Raji (cell line): ENCODE measurements at regions not wholly inside any gene's neighbourhood (a gene's known extent, or its start where the extent isn't known, plus 50 kb on each side); places are given as distances from the start of the nearest gene placed in this dataset.

ENCODE experiments used
- POLR2A ChIP-seq: IDR thresholded peaks from 2 replicates; pipeline ENCODE4 v1.6.1; 2011; ENCODE audit warnings: low read depth, low read length, control low read depth; ENCODE audit not compliant: insufficient read depth

GRCh38 chr1:220974431-220974830, 95.2 kb downstream of the HLX start:
- no peak for TF ChIP-seq POLR2A

- no peak for TF ChIP-seq POLR2A
Observed at GRCh38 chr1:220976390-220976789, 97.1 kb downstream of the HLX start.

DNA sequence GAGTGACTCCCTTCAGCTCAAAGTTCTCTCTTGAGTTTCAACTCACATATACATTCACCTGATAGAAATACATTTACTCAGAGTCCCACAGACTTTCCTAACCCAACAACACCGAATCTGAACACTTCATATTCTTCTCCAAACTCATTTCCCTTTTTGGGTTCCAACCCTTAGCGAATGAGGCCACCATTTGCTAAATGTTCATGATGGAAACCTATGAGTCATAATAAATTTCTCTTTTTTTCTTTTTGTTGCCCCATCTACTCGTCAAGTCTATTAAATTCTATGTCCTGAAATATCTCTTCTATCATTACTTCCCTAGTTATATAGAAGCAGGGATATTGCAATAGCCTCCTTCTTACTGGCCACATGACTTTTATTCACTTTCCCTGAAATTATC, 100.1 kb downstream of the HLX start:
- TF ChIP-seq POLR2A = no peak

- no peak for TF ChIP-seq POLR2A
Observed at GRCh38 chr1:220982686-220983085, 103.4 kb downstream of the HLX start.

DNA sequence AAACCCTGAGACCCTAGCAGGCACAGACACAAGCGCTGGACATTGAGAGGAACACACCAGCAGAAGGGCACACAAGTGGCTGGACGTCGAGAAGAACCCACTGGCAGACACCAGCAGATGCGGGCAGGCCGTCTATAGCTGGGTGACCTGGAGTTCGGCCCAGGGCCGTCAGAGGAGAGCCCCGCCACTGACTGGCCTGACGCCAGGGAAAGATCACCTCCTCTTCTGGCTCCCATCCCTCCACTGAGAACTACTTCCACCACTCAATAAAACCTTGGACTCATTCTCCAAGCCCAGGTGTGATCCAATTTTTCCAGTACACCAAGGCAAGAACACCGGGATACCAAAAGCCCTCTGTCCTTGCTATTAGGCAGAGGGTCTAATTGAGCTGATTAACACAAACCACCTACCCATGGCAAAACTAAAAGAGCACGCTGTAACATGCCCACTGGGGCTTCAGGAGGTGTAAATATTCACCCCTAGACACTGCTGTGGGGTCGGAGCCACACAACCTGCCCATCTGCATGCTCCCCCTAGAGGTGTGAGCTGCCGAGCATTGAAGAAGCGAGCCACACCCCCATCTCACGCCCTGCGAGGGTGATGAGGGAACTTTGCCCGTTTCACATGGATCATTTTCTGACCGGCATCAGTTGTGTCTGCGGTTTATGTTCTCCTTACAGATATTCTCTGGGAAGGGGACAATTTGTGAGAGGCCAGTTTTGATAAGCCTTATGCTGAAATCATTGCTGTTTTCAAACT, 104.8 kb downstream of the HLX start:
- TF ChIP-seq POLR2A = no peak

DNA sequence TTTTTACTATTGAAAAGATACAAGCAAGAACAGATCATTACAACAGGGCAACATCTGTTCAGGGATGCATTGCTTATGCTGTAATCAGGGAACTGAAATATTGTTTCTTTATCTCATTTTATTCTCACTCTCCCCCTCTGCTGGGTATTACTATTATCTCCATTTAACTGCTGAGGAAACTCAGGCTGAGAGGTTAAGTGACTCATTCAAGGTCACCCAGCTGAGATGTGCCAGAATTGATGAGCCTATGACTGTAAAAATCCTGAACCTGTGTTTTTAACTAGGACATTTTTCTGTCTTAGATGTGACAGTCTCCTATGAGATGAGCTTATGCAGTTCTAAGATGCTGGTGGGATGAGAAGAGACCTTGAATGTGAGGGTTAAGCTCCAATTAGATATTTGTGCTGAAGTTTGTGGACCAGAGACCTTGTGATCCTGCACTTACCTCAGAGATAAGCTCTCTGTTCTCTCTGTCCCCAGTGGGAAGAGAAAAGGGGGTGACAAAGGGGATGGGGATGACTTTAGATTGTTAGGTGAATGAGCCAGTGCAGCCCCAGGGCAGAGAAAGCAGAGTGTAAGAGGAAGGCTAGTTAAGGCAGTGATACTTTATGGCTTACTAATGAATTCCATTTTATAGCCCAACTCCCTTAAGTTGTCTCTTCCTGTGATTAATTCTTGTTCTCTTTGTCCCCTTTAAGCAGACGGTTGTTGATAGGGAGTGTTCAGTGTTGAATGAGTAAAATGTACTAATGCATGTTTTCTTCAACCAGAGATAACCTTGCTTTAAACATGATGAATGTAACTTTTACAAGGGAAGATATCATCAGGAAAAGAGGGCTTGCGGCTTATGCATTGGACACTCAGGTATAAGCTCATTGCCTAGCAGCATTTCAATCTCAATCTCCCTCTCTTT, 111.4 kb downstream of the HLX start:
- no peak for TF ChIP-seq POLR2A

GRCh38 chr1:220991506-220991905, 112.3 kb downstream of the HLX start:
- TF ChIP-seq POLR2A = no peak

DNA sequence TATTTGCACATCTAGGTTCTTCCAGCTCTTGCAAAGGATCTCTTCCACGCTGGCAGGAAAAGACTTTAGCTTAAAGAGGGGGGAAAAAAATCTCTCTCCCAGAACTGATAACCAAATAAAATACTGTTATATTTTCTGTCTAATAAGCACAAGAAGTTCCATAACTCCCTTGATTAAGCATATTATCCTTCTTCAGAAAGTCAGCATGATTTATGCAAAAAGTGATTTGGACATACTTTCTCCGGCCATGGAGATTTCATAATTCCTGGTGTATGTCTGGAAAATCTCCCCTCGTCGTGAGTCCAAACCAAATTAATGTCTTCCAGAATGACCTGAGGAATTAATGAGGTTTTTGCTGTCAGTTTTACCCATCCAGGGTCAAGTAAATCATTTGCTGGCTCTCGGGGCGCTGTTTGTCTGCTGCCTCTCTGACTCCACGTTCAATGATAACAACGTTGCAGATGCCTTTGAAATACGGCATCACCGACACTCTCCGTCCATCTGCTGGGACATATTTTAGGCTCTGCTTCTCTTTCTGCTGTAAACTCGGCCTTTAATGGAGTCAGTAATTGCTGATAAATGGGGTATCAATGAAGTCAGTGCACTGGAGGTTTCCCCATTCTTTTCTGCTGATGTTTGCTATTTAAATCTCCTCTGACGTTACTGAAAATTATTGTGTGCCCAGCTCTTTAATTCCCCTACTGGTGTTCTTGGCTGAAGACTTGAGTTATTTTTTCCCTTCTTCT, 112.9 kb downstream of the HLX start:
- no peak for TF ChIP-seq POLR2A

GRCh38 chr1:220992705-220993052, 113.4 kb downstream of the HLX start:
- no peak for TF ChIP-seq POLR2A

DNA sequence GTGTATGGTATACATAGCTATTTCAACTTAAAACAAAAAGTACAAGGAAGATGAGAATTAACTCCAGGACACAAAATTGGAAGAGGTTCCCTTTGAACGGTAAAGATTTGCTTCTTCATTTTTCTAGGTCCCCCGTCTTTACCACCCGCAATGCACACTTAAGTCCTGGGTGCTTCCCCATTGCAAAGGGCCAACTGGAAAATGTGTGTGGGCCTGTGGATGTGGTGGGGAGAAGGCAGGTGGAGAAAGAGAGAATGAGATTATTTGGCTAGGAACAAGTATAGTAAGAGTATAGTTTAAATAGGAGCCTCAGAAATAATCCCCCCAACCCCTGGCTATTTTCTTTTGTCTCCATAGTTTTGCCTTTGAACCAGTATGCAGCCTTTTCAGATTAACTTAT, 115.4 kb downstream of the HLX start:
- no peak for TF ChIP-seq POLR2A

DNA sequence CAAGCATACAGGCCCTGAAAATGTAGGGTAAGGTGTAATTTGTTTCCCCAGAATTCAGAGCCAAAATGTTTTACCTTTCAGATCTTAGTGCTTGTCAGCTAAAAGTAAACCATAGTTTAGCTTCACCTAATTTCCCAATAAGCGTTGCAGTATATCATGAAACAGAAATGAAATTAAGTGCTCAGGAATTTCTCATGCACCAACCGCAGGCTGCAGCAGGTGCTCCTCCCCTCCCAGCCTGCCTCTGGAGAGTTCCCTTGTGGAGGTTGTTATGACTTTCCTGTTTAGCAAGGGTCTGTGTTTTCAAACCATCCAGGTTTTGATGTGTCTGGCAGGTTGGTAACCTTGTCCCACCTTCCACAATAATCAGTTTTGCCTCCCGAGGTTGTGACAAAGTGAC, 118.5 kb downstream of the HLX start:
- no peak for TF ChIP-seq POLR2A

DNA sequence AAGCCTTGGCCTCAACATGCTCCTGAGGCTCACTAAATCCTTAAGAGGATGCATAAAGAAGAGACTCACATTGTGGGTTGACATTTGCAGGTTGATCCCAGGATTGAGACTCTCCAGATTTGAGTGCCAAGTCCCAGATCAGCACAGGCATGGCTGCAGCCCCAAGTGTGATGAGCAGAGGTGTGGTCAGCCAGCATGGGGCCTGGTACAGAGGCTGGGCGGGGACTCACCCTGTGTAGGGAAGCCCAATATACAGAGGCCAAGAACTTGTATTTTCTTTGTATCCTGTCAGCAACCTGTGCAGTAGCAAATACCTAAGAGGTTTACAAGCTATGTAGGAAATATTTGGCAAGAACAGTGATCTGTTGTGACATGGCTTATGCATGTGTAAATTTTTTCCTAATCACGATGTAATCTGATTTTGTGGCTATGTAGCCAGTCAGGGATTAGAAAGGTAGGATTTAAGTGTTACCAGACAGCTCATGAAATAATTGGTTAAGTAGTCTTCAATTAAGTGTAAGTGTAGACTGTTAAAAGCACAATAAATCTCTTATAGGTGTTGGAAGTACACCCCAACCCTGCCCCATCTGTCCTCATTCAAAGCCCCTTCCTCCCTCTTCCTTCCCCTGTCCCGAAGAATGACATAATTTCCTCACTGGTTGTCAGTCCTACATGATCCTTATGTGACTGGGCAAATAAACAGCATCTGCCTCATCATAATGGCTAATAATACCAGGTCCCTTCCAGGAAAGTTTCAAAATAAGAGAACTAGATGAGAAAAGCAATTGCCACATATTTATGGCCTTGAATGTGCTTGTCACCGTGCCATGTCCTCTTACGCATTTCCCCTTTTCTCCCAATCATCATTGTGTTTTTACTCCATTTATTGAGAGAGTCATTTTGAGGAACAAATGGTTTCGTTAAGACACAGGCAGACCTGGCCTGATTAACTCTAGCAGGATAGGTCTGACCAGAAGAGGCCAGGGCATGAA, 120.9 kb downstream of the HLX start:
- TF ChIP-seq POLR2A = no peak

DNA sequence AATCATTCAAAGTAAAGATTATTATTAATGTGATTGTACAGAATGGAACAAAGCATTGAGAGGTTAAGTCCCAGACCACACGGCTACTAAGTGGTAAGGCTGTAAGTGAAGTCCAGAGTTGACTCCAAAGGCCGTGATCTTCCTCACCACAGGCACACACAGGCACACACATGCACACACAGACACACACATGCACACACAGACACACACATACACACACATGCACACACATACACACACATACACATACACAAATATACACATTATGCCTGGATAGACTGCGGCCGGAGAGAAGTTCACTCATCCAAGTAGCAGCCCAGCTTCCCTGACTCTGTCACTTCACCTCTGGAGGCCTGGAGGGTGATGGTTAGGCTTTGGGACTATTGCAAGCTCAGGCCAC, 121.9 kb downstream of the HLX start:
- TF ChIP-seq POLR2A = no peak

GRCh38 chr1:221002601-221003000, 123.4 kb downstream of the HLX start:
- no peak for TF ChIP-seq POLR2A
